Endothelial cell of umbilical vein (primary cell): ENCODE measurements at regions not wholly inside any gene's neighbourhood (a gene's known extent, or its start where the extent isn't known, plus 50 kb on each side); places are given as distances from the start of the nearest gene placed in this dataset.

Source experiments
- BruUV-seq: library from RNA; stranded (reverse); fragments of 400-500 nt; replicated peaks from 2 replicates; lab custom pipeline; 2021; lab: Mats Ljungman, UMichigan
- CTCF ChIA-PET: fragments of 300-600, 350-600 bp; sonication (Branson Sonifier 250); formaldehyde crosslinking; loops from one replicate; lab custom pipeline; 2021; ENCODE audit warnings: antibody characterized with exemption, inconsistent platforms; lab: Charles Lee
- POLR2A ChIA-PET: fragments of 300-600, 350-600 bp; sonication (Branson Sonifier 250); formaldehyde crosslinking; loops from one replicate; lab custom pipeline; 2021; ENCODE audit warnings: antibody characterized with exemption, inconsistent platforms; lab: Charles Lee
- DNase-seq: peaks from one replicate; pipeline ENCODE4 v3.0.0-alpha.2; 2011; ENCODE audit warnings: low read depth, low spot score
- FAIRE-seq: peaks from 2 replicates; lab custom pipeline; 2011; peaks lifted over from hg19 to GRCh38; lab: Jason Lieb, UNC
- H2AFZ ChIP-seq: 2 replicates; pipeline ENCODE4 v1.6.0; 2012; ENCODE audit warnings: low read depth, low read length, control low read depth, inconsistent platforms
- H3K27ac ChIP-seq: 2 replicates; pipeline ENCODE4 v1.5.1; 2011; ENCODE audit warnings: low read depth, mild to moderate bottlenecking, control low read depth, low read length, moderate library complexity; ENCODE audit not compliant: insufficient read depth
- H3K27me3 ChIP-seq, 2 experiments: 2 replicates each; pipeline versions ENCODE4 v1.6.0 to v1.6.1; 2011; ENCODE audit warnings: low read length in 2 of 2, mixed read lengths in 1 of 2; ENCODE audit not compliant: control insufficient read depth in 2 of 2, insufficient read depth in 2 of 2
- H3K36me3 ChIP-seq, 2 experiments: 2 replicates in 1 of 2; 3 replicates in 1 of 2; pipeline ENCODE4 v1.5.1; 2011; ENCODE audit warnings: low read length in 2 of 2, mild to moderate bottlenecking in 1 of 2, moderate library complexity in 1 of 2; ENCODE audit not compliant: control insufficient read depth in 2 of 2, insufficient read depth in 2 of 2; ENCODE audit errors: extremely low read depth in 1 of 2
- H3K4me1 ChIP-seq: 3 replicates; pipeline ENCODE4 v1.5.1; 2011; ENCODE audit warnings: mild to moderate bottlenecking, low read length; ENCODE audit not compliant: control insufficient read depth, insufficient read depth; ENCODE audit errors: extremely low read depth
- H3K4me2 ChIP-seq: 2 replicates; pipeline ENCODE4 v1.6.1; 2011; ENCODE audit warnings: low read length, control low read depth, mixed read lengths; ENCODE audit not compliant: insufficient read depth
- H3K4me3 ChIP-seq, 3 experiments: fragments of 200-600 bp in 1 of 3; sonication (generic), shearing (Covaris generic) in 1 of 3; replicated peaks in 1 of 3; 2 replicates each; pipeline ENCODE4 v1.5.1; 2011 to 2016; ENCODE audit warnings: control low read depth in 3 of 3, low read length in 3 of 3, mild to moderate bottlenecking in 2 of 3, inconsistent platforms in 1 of 3, low read depth in 1 of 3, moderate library complexity in 1 of 3; ENCODE audit not compliant: insufficient read depth in 1 of 3
- H3K79me2 ChIP-seq: 2 replicates; pipeline ENCODE4 v1.6.0; 2012; ENCODE audit warnings: low read length, inconsistent platforms; ENCODE audit not compliant: control insufficient read depth, insufficient read depth
- H3K9ac ChIP-seq: replicated peaks from 2 replicates; pipeline ENCODE3; 2011; ENCODE audit warnings: low read length, control low read depth; ENCODE audit not compliant: insufficient read depth; ENCODE audit errors: extremely low read depth
- H3K9me1 ChIP-seq: replicated peaks from 3 replicates; pipeline ENCODE4 v1.6.0; 2011; ENCODE audit warnings: mild to moderate bottlenecking, low read length; ENCODE audit not compliant: control insufficient read depth, insufficient read depth; ENCODE audit errors: extremely low read depth
- H3K9me3 ChIP-seq: replicated peaks from 2 replicates; pipeline ENCODE4 v1.5.1; 2012; ENCODE audit warnings: low read length, inconsistent platforms; ENCODE audit not compliant: control insufficient read depth, insufficient read depth
- H4K20me1 ChIP-seq: replicated peaks from 2 replicates; pipeline ENCODE3; 2011; ENCODE audit warnings: mild to moderate bottlenecking, low read length; ENCODE audit not compliant: control insufficient read depth, insufficient read depth; ENCODE audit errors: extremely low read depth
- EZH2 ChIP-seq: IDR thresholded peaks from 2 replicates; pipeline ENCODE4 v1.6.1; 2012; ENCODE audit warnings: borderline replicate concordance, low read depth, mild to moderate bottlenecking, moderate library complexity, low read length, inconsistent platforms; ENCODE audit not compliant: severe bottlenecking
- FOS ChIP-seq: IDR thresholded peaks from 2 replicates; pipeline ENCODE4 v1.6.1; 2011; ENCODE audit warnings: mild to moderate bottlenecking, low read length, moderate library complexity, borderline replicate concordance; ENCODE audit not compliant: insufficient read depth
- GATA2 ChIP-seq: IDR thresholded peaks from 2 replicates; pipeline ENCODE4 v1.7.0; 2011; ENCODE audit warnings: low read depth, mild to moderate bottlenecking, moderate library complexity, mixed read lengths, low read length; ENCODE audit not compliant: insufficient read length, insufficient read depth
- JUN ChIP-seq: IDR thresholded peaks from 2 replicates; pipeline ENCODE4 v1.6.1; 2011; ENCODE audit warnings: borderline replicate concordance, low read depth; ENCODE audit not compliant: insufficient read length, insufficient read depth
- MYC ChIP-seq: IDR thresholded peaks from one replicate; pipeline ENCODE4 v1.6.1; 2011; ENCODE audit warnings: mild to moderate bottlenecking, low read depth, low read length
- POLR2A ChIP-seq: IDR thresholded peaks from 2 replicates; pipeline ENCODE4 v1.6.1; 2012; ENCODE audit warnings: low read depth, mild to moderate bottlenecking, control low read depth, low read length
- POLR2AphosphoS5 ChIP-seq: IDR thresholded peaks from 2 replicates; pipeline ENCODE4 v1.6.1; 2012; ENCODE audit warnings: low read depth, mild to moderate bottlenecking, control low read depth, low read length, moderate library complexity; ENCODE audit not compliant: insufficient read depth
- dilution Hi-C: fragments of 300-500 bp; cut with MboI; formaldehyde crosslinking; loops from one replicate; pipeline ENCODE4 v1.15.0; 2019; ENCODE audit warnings: low sequenced_read_pairs; ENCODE audit not compliant: extremely low pct_ligation_motif_present
- intact Hi-C: fragments of 100-400 bp; cut with micrococcal nuclease; formaldehyde crosslinking; loops from one replicate; pipeline ENCODE4 v1.10.0; 2022
- TF ChIP-seq, protein P1 (sequence below), 2 donors: IDR thresholded peaks; 1 replicate in 1 of 2; 2 replicates in 1 of 2; pipeline ENCODE4 v1.5.1; 2011; ENCODE audit warnings: low read length in 2 of 2, mild to moderate bottlenecking in 2 of 2, moderate library complexity in 2 of 2, control low read depth in 1 of 2, inconsistent platforms in 1 of 2, low read depth in 1 of 2; ENCODE audit not compliant: insufficient read depth in 1 of 2; ENCODE audit errors: extremely low read depth in 1 of 2
- TF ChIP-seq, protein P2 (sequence below): IDR thresholded peaks from 2 replicates; pipeline ENCODE4 v1.6.1; 2011; ENCODE audit not compliant: insufficient read depth, insufficient read length

DNA sequence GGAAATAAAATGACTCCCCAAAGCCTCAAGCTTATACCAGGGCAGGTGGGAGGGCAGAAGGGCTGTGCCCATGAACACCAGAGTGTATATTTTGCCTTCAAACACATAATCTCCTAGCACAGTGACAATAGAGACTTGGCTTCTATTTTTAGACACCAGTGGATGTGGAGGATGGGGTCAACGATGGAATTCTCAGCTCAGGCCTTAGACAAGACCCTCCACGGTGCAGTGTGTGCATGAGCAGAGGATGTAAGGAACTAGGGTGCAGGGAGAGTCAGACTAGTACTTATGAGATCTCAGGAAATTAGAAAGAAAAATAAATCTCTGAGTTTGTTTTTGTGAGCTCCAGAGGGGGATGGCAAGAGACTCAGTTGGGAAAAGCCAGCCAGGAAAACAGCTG, 113.6 kb upstream of the CADM1 start:
- no peak for FAIRE-seq
- DNase-seq = no peak
- intact Hi-C loops (no loop called here), dilution Hi-C loops (no loop called here)
- no peaks in the 10 kb centered on the region for H3K36me3 ChIP-seq
- H3K27ac ChIP-seq = no peak overlapping the region
- H3K9me3 ChIP-seq = peaks cover 2% of the 10 kb centered on the region
- TF ChIP-seq JUN (no peak), POLR2A (no peak), POLR2AphosphoS5 (no peak), MYC (no peak), EZH2 (no peak), FOS (no peak), GATA2 (no peak)
- TF ChIP-seq, protein P1, sequence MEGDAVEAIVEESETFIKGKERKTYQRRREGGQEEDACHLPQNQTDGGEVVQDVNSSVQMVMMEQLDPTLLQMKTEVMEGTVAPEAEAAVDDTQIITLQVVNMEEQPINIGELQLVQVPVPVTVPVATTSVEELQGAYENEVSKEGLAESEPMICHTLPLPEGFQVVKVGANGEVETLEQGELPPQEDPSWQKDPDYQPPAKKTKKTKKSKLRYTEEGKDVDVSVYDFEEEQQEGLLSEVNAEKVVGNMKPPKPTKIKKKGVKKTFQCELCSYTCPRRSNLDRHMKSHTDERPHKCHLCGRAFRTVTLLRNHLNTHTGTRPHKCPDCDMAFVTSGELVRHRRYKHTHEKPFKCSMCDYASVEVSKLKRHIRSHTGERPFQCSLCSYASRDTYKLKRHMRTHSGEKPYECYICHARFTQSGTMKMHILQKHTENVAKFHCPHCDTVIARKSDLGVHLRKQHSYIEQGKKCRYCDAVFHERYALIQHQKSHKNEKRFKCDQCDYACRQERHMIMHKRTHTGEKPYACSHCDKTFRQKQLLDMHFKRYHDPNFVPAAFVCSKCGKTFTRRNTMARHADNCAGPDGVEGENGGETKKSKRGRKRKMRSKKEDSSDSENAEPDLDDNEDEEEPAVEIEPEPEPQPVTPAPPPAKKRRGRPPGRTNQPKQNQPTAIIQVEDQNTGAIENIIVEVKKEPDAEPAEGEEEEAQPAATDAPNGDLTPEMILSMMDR (IDR thresholded peaks at IDR 0.05; ENCODE audit: extremely low read depth in 1 of 2, insufficient read depth in 1 of 2, low read depth in 1 of 2, low read length in 2 of 2) = no peak
- TF ChIP-seq, protein P2, sequence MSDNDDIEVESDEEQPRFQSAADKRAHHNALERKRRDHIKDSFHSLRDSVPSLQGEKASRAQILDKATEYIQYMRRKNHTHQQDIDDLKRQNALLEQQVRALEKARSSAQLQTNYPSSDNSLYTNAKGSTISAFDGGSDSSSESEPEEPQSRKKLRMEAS = no peak
- no peaks in the 10 kb centered on the region for H3K79me2 ChIP-seq
- CTCF ChIA-PET = no interaction called here
- H2AFZ ChIP-seq = no peak overlapping the region
- no TSS peak for BruUV-seq
- H3K9me1 ChIP-seq = no peaks in the 10 kb centered on the region
- POLR2A ChIA-PET = no interaction called here
- H3K4me2 ChIP-seq = no peak overlapping the region
- no peaks in the 10 kb centered on the region for H3K27me3 ChIP-seq
- no peaks in the 10 kb centered on the region for H3K4me1 ChIP-seq
- no peak overlapping the region for H3K4me3 ChIP-seq
- H3K9ac ChIP-seq = no peak overlapping the region
- H4K20me1 ChIP-seq = no peaks in the 10 kb centered on the region
